ENCODE measurements at regions not wholly inside any gene's neighbourhood (a gene's known extent, or its start where the extent isn't known, plus 50 kb on each side); places are given as distances from the start of the nearest gene placed in this dataset.
"Not testable (repeated sequence)": the region's sequence is repeated elsewhere in the genome, so short reads cannot be mapped to it uniquely, and the experiment has no call there.

DNA sequence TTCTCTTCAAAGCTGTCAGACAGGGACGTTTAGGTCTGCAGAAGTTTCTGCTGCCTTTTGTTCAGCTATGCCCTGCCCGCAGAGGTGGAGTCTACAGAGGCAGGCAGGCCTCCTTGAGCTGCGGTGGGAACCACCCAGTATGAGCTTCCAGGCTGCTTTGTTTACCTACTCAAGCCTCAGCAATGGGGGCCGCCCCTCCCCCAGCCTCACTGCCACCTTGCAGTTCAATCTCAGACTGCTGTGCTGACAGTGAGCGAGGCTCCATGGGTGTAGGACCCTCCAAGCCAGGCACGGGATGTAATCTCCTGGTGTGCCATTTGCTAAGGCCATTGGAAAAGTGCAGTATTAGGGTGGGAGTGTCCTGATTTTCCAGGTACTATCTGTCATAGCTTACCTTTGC lies 153.5 kb upstream of the GMNC start:
- H2BK5ac ChIP-seq (ENCODE audit: low read depth, low read length, poor library complexity, severe bottlenecking); H3K23ac ChIP-seq (ENCODE audit: low read depth, low read length); H4K20me1 ChIP-seq (ENCODE audit: insufficient read depth, low read length); ATAC-seq (ENCODE audit: low read depth); H2AK5ac ChIP-seq (ENCODE audit: low read depth, low read length); H3K56ac ChIP-seq (ENCODE audit: extremely low read depth, insufficient read depth, low read length); H3K4me1 ChIP-seq (ENCODE audit: control insufficient read depth, insufficient read depth, low read length); in situ Hi-C loops (cut with MboI; ENCODE audit: low sequenced_read_pairs); DNase-seq; dilution Hi-C loops (cut with HindIII; ENCODE audit: low sequenced_read_pairs, unreplicated experiment); H3K14ac ChIP-seq (replicated peaks; ENCODE audit: low read depth, low read length); H3K18ac ChIP-seq (ENCODE audit: low read depth, low read length); H4K5ac ChIP-seq (ENCODE audit: low read depth, low read length); H2AK9ac ChIP-seq (replicated peaks; ENCODE audit: low read depth, low read length, poor library complexity); H3K9ac ChIP-seq (ENCODE audit: low read depth, low read length); POLR2A ChIA-PET (ENCODE audit: unreplicated experiment); H4K8ac ChIP-seq (ENCODE audit: low read depth in 2 of 2, low read length in 2 of 2); H2AFZ ChIP-seq (replicated peaks; ENCODE audit: low read length, poor library complexity); H3K79me1 ChIP-seq (ENCODE audit: low read depth in 1 of 2, low read length in 2 of 2); BruUV-seq (replicated peaks); H4K91ac ChIP-seq (ENCODE audit: insufficient read depth, low read depth, low read length); H3K9me1 ChIP-seq (ENCODE audit: insufficient read depth, low read length); H2BK20ac ChIP-seq (ENCODE audit: low read depth, low read length); H2BK120ac ChIP-seq (ENCODE audit: low read depth, low read length); H3K27ac ChIP-seq (ENCODE audit: insufficient read depth, low read length); intact Hi-C loops (cut with micrococcal nuclease); H3K9me3 ChIP-seq (ENCODE audit: control insufficient read depth, insufficient read depth, low read length); H2BK15ac ChIP-seq (ENCODE audit: low read depth, low read length); CTCF ChIA-PET; H3K36me3 ChIP-seq (ENCODE audit: control insufficient read depth, insufficient read depth, low read length); H3K4ac ChIP-seq (ENCODE audit: low read depth, low read length); H3K4me3 ChIP-seq (ENCODE audit: insufficient read depth, low read depth, low read length); H3K4me2 ChIP-seq (ENCODE audit: low read depth, low read length); H3K27me3 ChIP-seq (ENCODE audit: control insufficient read depth, insufficient read depth, low read length): not testable (repeated sequence)
- no CpG with 5 or more reads among the region's 6 CpGs for WGBS, 2 experiments (ENCODE audit: extremely low coverage in 2 of 2, insufficient read length in 1 of 2)

All from IMR-90 (cell line).